ENCODE measurements at regions not wholly inside any gene's neighbourhood (a gene's known extent, or its start where the extent isn't known, plus 50 kb on each side); places are given as distances from the start of the nearest gene placed in this dataset.

GRCh38 chr20:39829661-39830060 lies 859.4 kb downstream of the MAFB start:
- DNase-seq (ENCODE audit: low spot score): no peak

DNA sequence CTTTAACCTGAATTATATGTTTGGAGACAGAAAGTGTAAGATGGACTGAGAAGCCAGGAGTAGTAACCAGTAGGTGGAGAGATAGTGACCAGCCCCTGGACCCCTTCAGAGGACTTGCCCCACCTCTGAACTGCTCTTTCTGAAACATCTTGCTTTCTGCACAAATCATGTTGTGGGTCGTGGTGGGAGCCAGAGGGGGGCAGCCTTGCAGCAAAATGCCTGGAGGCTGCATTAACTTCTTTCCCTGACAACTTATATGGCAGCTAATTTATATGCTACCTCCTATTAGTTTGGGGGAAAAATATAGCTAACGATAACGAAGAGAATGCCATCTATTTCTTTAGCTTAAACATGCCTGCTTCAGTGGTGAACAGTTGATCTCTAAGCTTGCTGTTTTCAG lies 859.8 kb downstream of the MAFB start:
- peak; percentile 26 for DNase-seq (ENCODE audit: low spot score)

GRCh38 chr20:39825950-39826349 lies 863.1 kb downstream of the MAFB start:
- DNase-seq (ENCODE audit: low spot score): peak; percentile 17

- DNase-seq (ENCODE audit: low spot score): no peak
These were observed 863.4 kb downstream of the DHX35 start for GRCh38 chr20:39825524-39825923.

DNA sequence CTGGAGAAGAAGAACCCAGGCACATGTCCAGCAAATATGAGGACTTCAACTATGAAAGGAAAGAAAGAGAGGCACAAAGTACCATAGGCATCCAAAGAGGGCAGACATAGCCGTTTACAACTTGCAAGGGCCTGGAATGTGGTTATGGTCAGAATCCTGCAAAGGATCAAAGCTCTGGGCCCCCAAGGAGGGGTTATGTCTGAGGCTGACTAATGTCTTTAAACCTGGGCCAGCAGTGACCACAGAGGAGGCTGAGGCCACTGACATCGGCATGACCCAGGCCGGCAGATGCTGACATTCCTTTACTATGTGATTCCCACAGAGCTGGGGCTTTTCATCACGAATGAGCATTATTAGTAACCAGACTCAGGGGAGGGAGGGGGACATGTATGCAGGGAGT lies 861.1 kb downstream of the DHX35 start:
- DNase-seq (ENCODE audit: low spot score): peak; percentile 92

GRCh38 chr20:39822667-39823066 lies 860.5 kb downstream of the DHX35 start:
- peak; percentile 40 for DNase-seq (ENCODE audit: low spot score)

GRCh38 chr20:39813190-39813829 lies 851.2 kb downstream of the DHX35 start:
- DNase-seq (ENCODE audit: low spot score): no peak

- DNase-seq (ENCODE audit: low spot score): no peak
These were observed 850.0 kb downstream of the DHX35 start for GRCh38 chr20:39812116-39812515.

GRCh38 chr20:39810309-39810708 lies 848.2 kb downstream of the DHX35 start:
- no peak for DNase-seq (ENCODE audit: low spot score)

DNA sequence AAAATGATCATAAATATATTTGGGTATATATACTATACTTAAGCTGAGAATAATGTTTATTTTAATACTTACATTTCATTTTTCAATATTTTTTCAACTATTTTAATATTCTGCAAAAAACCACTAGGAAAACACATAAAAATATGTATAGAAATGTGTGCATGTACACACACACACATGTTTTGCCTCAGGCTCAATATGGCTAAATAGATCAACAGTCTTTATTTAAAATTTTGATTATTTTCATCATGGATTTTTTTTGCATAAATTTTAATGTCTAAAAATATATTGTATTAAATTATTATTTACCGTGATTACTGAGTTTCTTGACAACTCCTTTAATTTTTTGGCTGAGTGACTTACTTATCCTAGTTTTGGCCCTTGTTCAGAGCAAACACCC lies 846.5 kb downstream of the DHX35 start:
- DNase-seq (ENCODE audit: low spot score): no peak

- DNase-seq (ENCODE audit: low spot score): peak; percentile 70
These were observed 838.4 kb downstream of the DHX35 start for GRCh38 chr20:39800548-39800947.

GRCh38 chr20:39800111-39800510 lies 838.0 kb downstream of the DHX35 start:
- DNase-seq (ENCODE audit: low spot score): peak; percentile 48

DNA sequence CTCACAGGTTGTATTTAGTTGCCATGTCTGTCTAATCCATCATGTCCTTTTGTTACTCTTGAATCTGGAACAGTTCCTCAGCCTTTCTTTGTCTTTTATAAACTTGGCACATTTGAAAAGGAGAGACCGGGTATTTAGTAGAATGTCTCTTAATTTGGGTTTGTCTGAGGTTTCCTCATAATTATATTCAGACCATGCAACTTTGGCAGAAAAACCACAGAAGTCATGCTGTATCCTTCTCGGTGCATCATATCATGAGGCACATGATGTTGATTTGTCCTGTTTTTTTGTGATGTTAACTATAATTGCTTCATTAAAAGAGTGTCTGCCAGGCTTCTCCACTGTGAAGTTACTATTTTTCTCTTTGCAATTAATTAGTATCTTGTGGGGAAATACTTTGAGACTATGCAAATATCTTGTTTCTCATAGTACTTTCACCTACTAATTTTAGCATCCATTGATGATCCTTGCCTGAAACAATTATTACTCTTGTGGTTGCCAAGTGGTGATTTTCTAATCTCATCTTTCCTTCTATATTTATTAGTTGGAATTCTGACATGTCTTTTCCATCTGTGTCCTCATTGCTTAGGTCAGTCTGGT lies 837.3 kb downstream of the DHX35 start:
- no peak for DNase-seq (ENCODE audit: low spot score)

GRCh38 chr20:39795401-39796272 lies 833.5 kb downstream of the DHX35 start:
- DNase-seq (ENCODE audit: low spot score): peak; percentile 29

DNA sequence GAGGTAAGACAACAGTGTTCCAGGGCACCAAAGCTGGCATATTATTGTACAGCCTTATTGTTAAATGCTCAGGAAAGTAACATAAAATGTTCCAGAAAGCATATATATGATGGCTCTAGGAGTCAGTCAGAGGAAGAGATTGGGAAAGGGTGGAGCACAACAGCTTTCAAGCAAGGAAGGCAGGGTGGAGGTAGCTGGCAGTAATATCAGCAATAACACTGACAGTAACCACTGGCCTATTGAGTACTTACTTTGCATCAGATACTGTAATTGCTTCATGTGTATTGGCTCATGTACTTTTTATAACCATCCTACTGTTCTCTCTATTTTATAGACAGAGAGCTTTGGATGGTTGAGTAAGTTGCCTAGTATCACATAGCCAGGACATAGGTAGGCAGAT lies 830.2 kb downstream of the DHX35 start:
- no peak for DNase-seq (ENCODE audit: low spot score)

- no peak for DNase-seq (ENCODE audit: low spot score)
These were observed 827.3 kb downstream of the DHX35 start for GRCh38 chr20:39789411-39789810.

DNA sequence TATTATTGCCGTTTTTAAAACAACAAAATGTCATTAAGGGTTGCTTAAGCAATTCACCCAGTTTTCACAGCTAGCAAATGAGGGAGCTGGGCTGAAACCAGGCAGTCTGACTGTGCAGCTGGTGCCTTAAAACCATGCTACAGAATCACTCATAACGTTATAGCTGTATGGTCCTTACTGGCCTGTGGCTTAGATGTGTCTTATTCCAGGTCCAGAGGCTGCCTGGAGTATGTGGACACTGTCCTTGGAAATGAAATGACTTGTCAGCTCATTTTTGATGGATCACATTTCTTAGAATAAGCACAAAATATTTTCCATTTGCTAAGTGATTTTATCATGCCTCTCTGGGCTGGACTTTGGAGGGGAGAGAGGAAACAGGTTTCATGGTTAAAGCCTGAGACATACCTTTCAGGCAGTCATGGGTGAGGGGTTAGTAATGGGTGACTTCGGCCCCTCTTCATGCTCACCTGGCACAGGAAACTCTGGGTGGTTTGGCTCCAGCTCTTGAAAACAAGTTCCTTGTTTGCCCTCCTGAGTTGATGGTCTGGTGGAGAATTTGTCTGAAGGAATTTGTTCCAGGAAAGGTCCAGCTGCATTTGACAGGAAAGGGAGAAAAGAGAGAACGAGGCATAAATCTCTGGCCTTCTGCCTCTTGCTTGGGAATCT lies 823.2 kb downstream of the DHX35 start:
- no peak for DNase-seq (ENCODE audit: low spot score)

DNA sequence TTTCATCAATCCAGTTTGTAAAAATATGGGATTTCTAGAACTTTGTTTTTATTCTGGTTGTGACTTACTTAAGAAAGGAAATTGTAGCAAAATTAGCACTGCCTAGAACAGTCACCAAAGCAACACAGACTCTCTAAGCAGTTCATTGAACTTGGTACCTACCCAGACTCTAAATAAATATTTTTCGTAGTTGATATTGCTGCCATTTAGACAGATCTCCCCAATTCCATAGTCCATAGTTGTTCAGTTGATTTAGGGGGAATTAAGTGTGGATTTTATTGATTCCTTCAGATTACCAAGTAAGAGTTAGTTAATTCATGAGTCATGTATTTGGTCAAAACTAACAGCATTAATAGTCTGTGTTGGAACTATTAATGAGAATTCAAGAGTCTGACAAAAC lies 822.5 kb downstream of the DHX35 start:
- DNase-seq (ENCODE audit: low spot score): no peak

GRCh38 chr20:39778847-39779604 lies 816.9 kb downstream of the DHX35 start:
- no peak for DNase-seq (ENCODE audit: low spot score)

- DNase-seq (ENCODE audit: low spot score): no peak
These were observed 816.3 kb downstream of the DHX35 start for GRCh38 chr20:39778431-39778830.

DNA sequence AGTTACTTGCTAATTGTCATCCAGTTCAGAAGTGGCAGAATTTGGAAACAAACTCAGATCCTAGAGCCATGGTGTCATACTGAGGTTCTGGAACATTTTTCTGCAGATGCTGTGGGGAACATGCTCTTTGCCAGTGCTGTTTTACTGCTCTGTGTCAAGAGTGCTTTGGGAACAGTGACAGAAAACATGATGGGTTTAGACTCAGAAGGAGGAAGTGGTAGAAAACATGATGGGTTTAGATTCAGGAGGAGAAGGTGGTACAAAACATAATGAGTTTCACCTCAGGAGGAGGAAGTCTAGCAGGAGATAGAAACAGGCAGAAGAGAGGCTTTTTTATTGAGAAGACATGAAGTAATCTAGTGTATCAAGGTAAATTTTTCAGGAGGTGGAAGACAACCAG lies 815.5 kb downstream of the DHX35 start:
- DNase-seq (ENCODE audit: low spot score): no peak

DNA sequence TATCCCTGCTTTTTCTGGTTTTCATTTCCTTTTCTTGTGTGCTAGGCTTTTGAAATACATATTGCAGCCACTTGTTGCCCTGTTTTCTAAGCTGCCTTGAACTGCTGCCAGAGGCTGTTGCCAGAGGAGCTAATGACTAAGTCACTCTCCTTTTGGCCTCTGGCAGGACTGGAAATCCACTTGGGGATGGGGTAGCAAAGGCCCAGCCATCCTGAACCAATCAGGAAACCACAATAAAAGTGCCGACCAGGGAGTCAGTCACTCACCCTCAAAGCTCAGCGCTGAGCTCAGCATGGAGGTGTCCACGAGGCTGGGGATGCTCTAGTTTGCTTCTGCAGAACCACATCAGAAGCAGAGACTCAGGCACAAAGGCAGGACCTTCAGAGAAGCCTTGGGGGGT lies 813.0 kb downstream of the DHX35 start:
- DNase-seq (ENCODE audit: low spot score): peak; percentile 82
